DND-41 (cell line): ENCODE measurements at regions not wholly inside any gene's neighbourhood (a gene's known extent, or its start where the extent isn't known, plus 50 kb on each side); places are given as distances from the start of the nearest gene placed in this dataset.

Source experiments
- ATAC-seq: fragments of 200-7000 bp; cut with Tn5 transposase; 3 replicates; pipeline ENCODE4 v1.9.1; 2021; ENCODE audit warnings: low read depth; ENCODE audit not compliant: insufficient read depth
- DNase-seq: peaks from one replicate; pipeline ENCODE4 v3.0.0-alpha.2; 2020
- H2AFZ ChIP-seq: 2 replicates; pipeline ENCODE4 v1.6.0; 2012; ENCODE audit warnings: low read depth, low read length
- H3K27ac ChIP-seq: 2 replicates; pipeline ENCODE4 v1.5.1; 2012; ENCODE audit warnings: low read length, inconsistent platforms
- H3K27me3 ChIP-seq: fragments of 200-600 bp; sonication (generic); 2 replicates; pipeline ENCODE4 v1.6.0; 2012; ENCODE audit warnings: low read length, mild to moderate bottlenecking, inconsistent platforms; ENCODE audit not compliant: insufficient read depth, poor library complexity
- H3K36me3 ChIP-seq: 2 replicates; pipeline ENCODE4 v1.5.1; 2012; ENCODE audit warnings: low read length, inconsistent platforms; ENCODE audit not compliant: insufficient read depth
- H3K4me1 ChIP-seq: 2 replicates; pipeline ENCODE4 v1.5.1; 2012; ENCODE audit warnings: mild to moderate bottlenecking, low read length; ENCODE audit not compliant: insufficient read depth
- H3K4me2 ChIP-seq: 2 replicates; pipeline ENCODE4 v1.6.0; 2012; ENCODE audit warnings: mild to moderate bottlenecking, moderate library complexity, low read length, inconsistent platforms; ENCODE audit not compliant: insufficient read depth
- H3K4me3 ChIP-seq, 2 experiments: fragments of 200-600 bp in 1 of 2; shearing (Covaris generic) in 1 of 2; 2 replicates each; pipeline ENCODE4 v1.5.1; 2012 to 2016; ENCODE audit warnings: inconsistent platforms in 2 of 2, low read length in 2 of 2, mild to moderate bottlenecking in 2 of 2, low read depth in 1 of 2, moderate library complexity in 1 of 2
- H3K79me2 ChIP-seq: 2 replicates; pipeline ENCODE4 v1.6.0; 2012; ENCODE audit warnings: low read length, inconsistent platforms; ENCODE audit not compliant: insufficient read depth
- H3K9ac ChIP-seq: 2 replicates; pipeline ENCODE4 v1.6.0; 2012; ENCODE audit warnings: low read depth, mild to moderate bottlenecking, inconsistent platforms, low read length, moderate library complexity
- H3K9me3 ChIP-seq: 2 replicates; pipeline ENCODE4 v1.5.1; 2012; ENCODE audit warnings: low read length, moderate library complexity, mild to moderate bottlenecking, inconsistent platforms; ENCODE audit not compliant: insufficient read depth, severe bottlenecking
- H4K20me1 ChIP-seq: 2 replicates; pipeline ENCODE4 v1.6.0; 2012; ENCODE audit warnings: low read length; ENCODE audit not compliant: insufficient read depth
- EZH2 ChIP-seq: IDR thresholded peaks from 3 replicates; pipeline ENCODE4 v1.6.1; 2012; ENCODE audit warnings: borderline replicate concordance, low read depth, mild to moderate bottlenecking, moderate library complexity, low read length, inconsistent platforms; ENCODE audit not compliant: severe bottlenecking
- TF ChIP-seq, protein P1 (sequence below): IDR thresholded peaks from 2 replicates; pipeline ENCODE4 v1.5.1; 2012; ENCODE audit warnings: borderline replicate concordance, low read length, moderate library complexity, mild to moderate bottlenecking; ENCODE audit not compliant: poor library complexity, severe bottlenecking; ENCODE audit errors: extremely low read depth

DNA sequence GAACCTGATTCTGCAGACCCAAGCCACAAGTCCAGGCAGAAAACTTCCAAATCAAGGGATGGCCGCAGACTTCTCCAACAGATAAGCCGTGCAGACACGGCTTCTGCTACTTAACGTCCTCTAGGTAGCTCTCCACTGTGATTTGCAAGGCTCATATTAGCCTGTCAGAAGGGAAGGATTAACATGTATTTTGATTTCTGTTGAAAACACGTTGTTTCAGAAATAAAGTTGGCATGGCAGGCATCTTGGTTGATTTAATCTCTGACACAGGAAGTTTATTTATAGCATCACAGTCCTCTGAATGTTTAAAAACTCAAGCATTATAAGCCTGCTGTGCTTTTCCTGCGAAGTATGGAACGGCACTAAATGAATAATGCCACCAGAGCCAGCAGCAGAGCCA is 166.8 kb upstream of the TOX3 start:
- no peak for DNase-seq
- H3K4me3 ChIP-seq, result no peak overlapping the region

DNA sequence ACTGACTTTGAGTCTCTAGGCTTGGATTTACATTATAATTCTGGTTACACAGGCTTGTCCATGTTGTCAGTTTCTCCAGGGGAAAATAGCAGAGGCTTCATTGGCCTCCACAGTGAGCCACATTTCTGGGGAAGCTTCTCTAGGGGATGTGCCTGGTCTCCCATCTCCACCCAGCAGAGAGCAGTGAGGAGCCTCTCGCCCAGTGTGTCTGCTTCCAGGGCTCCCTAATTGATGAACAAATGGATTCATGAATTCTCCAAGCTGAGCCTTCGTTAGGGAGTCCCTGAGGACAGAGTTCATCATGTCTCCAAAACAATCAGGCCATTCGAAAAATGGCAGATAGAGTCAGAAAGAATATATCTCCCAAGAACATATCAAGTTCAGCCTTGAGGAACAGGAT is 162.4 kb upstream of the TOX3 start:
- TF ChIP-seq, protein P1, sequence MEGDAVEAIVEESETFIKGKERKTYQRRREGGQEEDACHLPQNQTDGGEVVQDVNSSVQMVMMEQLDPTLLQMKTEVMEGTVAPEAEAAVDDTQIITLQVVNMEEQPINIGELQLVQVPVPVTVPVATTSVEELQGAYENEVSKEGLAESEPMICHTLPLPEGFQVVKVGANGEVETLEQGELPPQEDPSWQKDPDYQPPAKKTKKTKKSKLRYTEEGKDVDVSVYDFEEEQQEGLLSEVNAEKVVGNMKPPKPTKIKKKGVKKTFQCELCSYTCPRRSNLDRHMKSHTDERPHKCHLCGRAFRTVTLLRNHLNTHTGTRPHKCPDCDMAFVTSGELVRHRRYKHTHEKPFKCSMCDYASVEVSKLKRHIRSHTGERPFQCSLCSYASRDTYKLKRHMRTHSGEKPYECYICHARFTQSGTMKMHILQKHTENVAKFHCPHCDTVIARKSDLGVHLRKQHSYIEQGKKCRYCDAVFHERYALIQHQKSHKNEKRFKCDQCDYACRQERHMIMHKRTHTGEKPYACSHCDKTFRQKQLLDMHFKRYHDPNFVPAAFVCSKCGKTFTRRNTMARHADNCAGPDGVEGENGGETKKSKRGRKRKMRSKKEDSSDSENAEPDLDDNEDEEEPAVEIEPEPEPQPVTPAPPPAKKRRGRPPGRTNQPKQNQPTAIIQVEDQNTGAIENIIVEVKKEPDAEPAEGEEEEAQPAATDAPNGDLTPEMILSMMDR, result no peak
- TF ChIP-seq EZH2, result no peak
- Histone ChIP-seq H3K9me3 (no peaks in the 10 kb centered on the region), H3K4me1 (no peaks in the 10 kb centered on the region), H3K4me2 (no peak overlapping the region), H2AFZ (no peak overlapping the region), H3K27ac (no peak overlapping the region), H3K27me3 (no peaks in the 10 kb centered on the region), H3K36me3 (no peaks in the 10 kb centered on the region), H4K20me1 (no peaks in the 10 kb centered on the region), H3K79me2 (no peaks in the 10 kb centered on the region), H3K4me3 (no peak overlapping the region), H3K9ac (no peak overlapping the region)
- ATAC-seq (no peak), DNase-seq (no peak)

More for the DNA sequence above, 166.8 kb upstream of the TOX3 start:
- H3K27ac ChIP-seq, result no peak overlapping the region
- H3K79me2 ChIP-seq, result no peaks in the 10 kb centered on the region
- no peak for ATAC-seq
- H3K4me1 ChIP-seq, result no peaks in the 10 kb centered on the region
- no peaks in the 10 kb centered on the region for H4K20me1 ChIP-seq
- no peak for TF ChIP-seq EZH2
- TF ChIP-seq, protein P1, result no peak
- H3K9ac ChIP-seq, result no peak overlapping the region
- H3K36me3 ChIP-seq, result no peaks in the 10 kb centered on the region
- no peak overlapping the region for H3K4me2 ChIP-seq
- H3K9me3 ChIP-seq, result no peaks in the 10 kb centered on the region
- no peak overlapping the region for H2AFZ ChIP-seq
- H3K27me3 ChIP-seq, result no peaks in the 10 kb centered on the region

DNA sequence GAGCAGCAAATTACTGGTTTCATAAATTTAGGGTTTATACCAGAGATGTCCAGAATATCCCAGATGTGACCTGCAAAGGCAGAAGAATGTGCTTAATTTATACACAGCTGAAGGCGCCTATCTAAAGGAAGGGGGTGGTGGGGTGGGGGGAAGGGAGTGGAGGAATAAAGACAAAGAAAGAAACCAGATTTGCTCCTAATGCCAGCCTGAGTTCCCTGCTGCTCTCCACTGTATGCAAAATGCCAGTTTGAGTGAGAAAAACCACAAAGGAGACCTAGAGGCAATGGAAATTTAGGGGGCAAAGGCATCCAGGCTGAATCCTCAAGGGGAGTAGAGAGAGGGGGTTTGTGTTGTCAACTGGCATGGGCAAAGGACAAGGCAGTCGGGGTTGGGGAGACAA is 161.5 kb upstream of the TOX3 start:
- TF ChIP-seq, protein P1, result no peak
- TF ChIP-seq EZH2, result no peak
- no peak overlapping the region for H3K4me3 ChIP-seq
- DNase-seq (no peak), ATAC-seq (no peak)
- no peaks in the 10 kb centered on the region for H3K9me3 ChIP-seq
- H3K79me2 ChIP-seq, result no peaks in the 10 kb centered on the region
- no peak overlapping the region for H3K27ac ChIP-seq
- H3K4me2 ChIP-seq, result no peak overlapping the region
- no peaks in the 10 kb centered on the region for H3K4me1 ChIP-seq
- no peak overlapping the region for H3K9ac ChIP-seq
- H4K20me1 ChIP-seq, result no peaks in the 10 kb centered on the region
- H3K36me3 ChIP-seq, result no peaks in the 10 kb centered on the region
- H2AFZ ChIP-seq, result no peak overlapping the region
- no peaks in the 10 kb centered on the region for H3K27me3 ChIP-seq

DNA sequence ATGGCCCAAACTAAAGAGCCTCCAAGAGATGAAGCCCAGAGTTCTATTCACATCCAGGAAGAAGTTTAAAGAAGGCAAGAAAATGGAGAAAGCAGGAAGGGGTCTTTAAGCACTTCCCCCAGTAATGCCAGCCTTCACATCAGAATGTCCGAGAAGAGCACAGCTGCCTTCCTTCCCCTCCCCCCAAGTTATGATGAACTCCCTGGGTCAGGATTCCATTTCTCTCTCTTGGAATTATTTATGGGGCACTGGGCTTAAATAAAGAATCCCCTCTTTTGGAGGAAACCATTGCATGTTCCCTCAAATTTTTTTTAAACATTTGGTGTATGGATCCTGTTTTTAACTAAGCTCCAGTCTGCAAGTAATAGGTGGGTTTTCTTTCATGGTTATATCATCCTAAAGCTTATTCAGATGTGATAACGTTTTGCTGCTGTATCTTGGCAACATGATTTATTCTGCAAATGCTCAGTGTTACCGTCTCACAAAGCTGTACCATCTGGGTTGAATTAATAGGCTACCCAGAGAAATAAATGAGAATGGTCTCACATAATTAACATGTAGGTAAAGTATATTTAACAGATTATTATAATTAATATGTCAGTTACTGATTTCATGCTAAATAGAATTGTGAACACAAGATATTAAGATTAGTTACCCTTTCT is 160.9 kb upstream of the TOX3 start:
- Histone ChIP-seq H4K20me1 (no peaks in the 10 kb centered on the region), H2AFZ (no peak overlapping the region), H3K4me1 (no peaks in the 10 kb centered on the region), H3K9ac (no peak overlapping the region), H3K4me2 (no peak overlapping the region), H3K27me3 (no peaks in the 10 kb centered on the region), H3K79me2 (no peaks in the 10 kb centered on the region), H3K4me3 (no peak overlapping the region), H3K36me3 (no peaks in the 10 kb centered on the region), H3K9me3 (no peaks in the 10 kb centered on the region), H3K27ac (no peak overlapping the region)
- ATAC-seq, result no peak
- no peak for DNase-seq
- no peak for TF ChIP-seq EZH2
- TF ChIP-seq, protein P1, result no peak
